Lower leg skin (tissue), 4 donors: ENCODE measurements at regions not wholly inside any gene's neighbourhood (a gene's known extent, or its start where the extent isn't known, plus 50 kb on each side); places are given as distances from the start of the nearest gene placed in this dataset.

Source experiments
- DNase-seq, 2 donors: peaks; one replicate each; pipeline ENCODE4 v3.0.0-alpha.2; 2019; ENCODE audit warnings: low spot score in 2 of 2
- H3K4me3 ChIP-seq: fragments of 200-600 bp; sonication (generic); 2 replicates; pipeline ENCODE4 v1.5.1; 2017; ENCODE audit warnings: mild to moderate bottlenecking, low read depth; ENCODE audit not compliant: poor library complexity, severe bottlenecking
- POLR2A ChIP-seq, 2 donors: fragments of 450-650 bp; IDR thresholded peaks; one replicate each; pipeline ENCODE4 v1.6.1; 2016 to 2017; ENCODE audit warnings: antibody characterized with exemption in 2 of 2, mild to moderate bottlenecking in 1 of 2, moderate library complexity in 1 of 2
- WGBS, 2 donors: methylation state at CpG; one replicate each; pipeline ENCODE4 v1.1.5; 2018; 5-methylcytosine and 5-hydroxymethylcytosine counted together
- intact Hi-C: fragments of 100-400 bp; cut with DNase I; formaldehyde crosslinking; loops from one replicate; pipeline ENCODE4 v1.15.0; 2023; ENCODE audit warnings: low total_unique reads
- TF ChIP-seq, protein P1 (sequence below), 3 donors: fragments of 450-650 bp; IDR thresholded peaks; one replicate each; pipeline ENCODE4 v1.5.1; 2016; ENCODE audit warnings: antibody characterized with exemption in 3 of 3, mild to moderate bottlenecking in 3 of 3, moderate library complexity in 2 of 3

DNA sequence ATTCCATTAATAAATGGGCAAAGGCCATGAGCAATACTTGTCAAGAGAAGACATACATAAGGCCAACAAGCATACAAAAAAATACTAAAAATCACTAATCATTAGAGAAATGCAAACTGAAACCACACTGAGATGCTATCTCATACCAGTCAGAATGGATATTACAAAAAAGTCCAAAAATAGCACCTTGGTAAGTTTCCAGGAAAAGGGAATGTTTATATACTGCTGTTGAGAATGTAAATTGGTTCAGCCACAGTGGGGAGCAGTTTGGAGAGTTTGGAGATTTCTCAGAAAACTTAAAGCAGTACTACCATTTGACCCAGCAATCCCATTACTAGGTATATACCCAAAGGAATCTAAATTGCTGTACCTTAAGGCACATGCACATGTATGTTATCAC is 467.7 kb downstream of the CDH11 start:
- intact Hi-C loops = no loop called here
- no peak for TF ChIP-seq POLR2A (IDR thresholded peaks at IDR 0.05)
- TF ChIP-seq, protein P1, sequence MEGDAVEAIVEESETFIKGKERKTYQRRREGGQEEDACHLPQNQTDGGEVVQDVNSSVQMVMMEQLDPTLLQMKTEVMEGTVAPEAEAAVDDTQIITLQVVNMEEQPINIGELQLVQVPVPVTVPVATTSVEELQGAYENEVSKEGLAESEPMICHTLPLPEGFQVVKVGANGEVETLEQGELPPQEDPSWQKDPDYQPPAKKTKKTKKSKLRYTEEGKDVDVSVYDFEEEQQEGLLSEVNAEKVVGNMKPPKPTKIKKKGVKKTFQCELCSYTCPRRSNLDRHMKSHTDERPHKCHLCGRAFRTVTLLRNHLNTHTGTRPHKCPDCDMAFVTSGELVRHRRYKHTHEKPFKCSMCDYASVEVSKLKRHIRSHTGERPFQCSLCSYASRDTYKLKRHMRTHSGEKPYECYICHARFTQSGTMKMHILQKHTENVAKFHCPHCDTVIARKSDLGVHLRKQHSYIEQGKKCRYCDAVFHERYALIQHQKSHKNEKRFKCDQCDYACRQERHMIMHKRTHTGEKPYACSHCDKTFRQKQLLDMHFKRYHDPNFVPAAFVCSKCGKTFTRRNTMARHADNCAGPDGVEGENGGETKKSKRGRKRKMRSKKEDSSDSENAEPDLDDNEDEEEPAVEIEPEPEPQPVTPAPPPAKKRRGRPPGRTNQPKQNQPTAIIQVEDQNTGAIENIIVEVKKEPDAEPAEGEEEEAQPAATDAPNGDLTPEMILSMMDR (IDR thresholded peaks at IDR 0.05) = no peak

DNA sequence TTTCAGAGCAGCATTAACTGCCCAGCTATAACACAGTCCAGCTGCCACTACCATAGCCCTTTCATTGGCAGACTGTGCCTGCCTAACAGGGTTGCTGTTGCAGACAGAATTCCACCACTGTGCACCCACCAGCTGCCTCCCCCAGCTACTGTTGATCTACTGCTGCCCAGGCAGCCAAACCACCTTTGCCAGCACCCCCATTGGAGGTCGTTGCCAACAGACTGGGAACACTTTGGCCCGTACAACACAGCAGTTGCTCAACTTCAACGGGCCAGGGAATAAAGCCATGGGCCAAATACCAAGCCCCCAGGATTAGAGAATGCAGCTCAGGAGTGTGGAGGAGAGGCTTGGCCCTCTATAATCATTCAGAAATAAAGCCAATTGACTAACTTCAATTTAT is 473.6 kb downstream of the CDH11 start:
- TF ChIP-seq, protein P1 (IDR thresholded peaks at IDR 0.05) = no peak
- no peak for TF ChIP-seq POLR2A (IDR thresholded peaks at IDR 0.05)
- no peak for DNase-seq
- WGBS, 2 donors = 72 to 74% methylated on average over 3 of the region's 3 CpGs
- no peak overlapping the region for H3K4me3 ChIP-seq
- intact Hi-C loops = no loop called here

More for the DNA sequence above, 467.7 kb downstream of the CDH11 start:
- no peak overlapping the region for H3K4me3 ChIP-seq
- no peak for DNase-seq

DNA sequence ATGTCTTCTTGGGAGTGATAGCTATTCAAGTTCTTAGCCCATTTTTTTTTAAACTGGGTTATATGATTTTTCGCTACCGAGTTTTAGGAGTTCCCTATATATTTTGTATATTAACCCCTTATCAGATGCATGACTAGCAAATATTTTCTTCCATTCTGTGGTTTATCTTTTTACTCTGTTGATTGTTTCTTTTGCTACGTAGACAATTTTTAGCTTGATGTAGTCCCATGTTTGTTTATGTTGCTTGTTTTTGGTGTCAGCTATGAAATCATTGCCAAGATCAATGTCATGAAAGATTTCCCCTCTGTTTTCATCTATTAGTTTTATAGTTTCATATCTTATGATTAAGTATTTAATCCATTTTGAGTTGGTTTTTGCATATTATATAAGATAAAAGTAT is 480.5 kb downstream of the CDH11 start:
- WGBS, 2 donors = 94 to 95% methylated on average over 3 of the region's 3 CpGs
- intact Hi-C loops = no loop called here
- no peak for TF ChIP-seq POLR2A (IDR thresholded peaks at IDR 0.05)
- TF ChIP-seq, protein P1 (IDR thresholded peaks at IDR 0.05) = no peak
- H3K4me3 ChIP-seq = no peak overlapping the region
- DNase-seq = no peak

DNA sequence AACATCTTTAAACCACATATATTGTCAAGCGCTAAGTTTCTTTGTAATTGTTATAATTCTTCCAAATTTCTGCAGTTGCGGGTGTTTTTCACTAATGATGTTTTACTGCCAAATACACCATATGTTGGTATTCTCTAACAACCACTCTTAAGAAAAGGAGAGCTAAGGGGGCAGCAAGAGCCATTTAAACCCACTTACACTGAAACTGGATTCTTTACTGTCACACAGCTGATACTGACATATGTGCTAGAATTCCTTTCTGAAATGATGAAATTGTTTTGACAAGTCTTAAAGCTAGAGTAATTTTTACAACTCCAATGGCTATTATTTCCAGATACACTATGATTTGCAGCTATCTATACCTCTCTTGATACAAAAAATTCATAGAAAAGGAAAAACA is 483.1 kb downstream of the CDH11 start:
- DNase-seq = no peak
- no peak overlapping the region for H3K4me3 ChIP-seq
- intact Hi-C loops = no loop called here
- 81 to 90% methylated on average over 2 of the region's 2 CpGs for WGBS, 2 donors
- no peak for TF ChIP-seq POLR2A (IDR thresholded peaks at IDR 0.05)
- TF ChIP-seq, protein P1 (IDR thresholded peaks at IDR 0.05) = no peak

DNA sequence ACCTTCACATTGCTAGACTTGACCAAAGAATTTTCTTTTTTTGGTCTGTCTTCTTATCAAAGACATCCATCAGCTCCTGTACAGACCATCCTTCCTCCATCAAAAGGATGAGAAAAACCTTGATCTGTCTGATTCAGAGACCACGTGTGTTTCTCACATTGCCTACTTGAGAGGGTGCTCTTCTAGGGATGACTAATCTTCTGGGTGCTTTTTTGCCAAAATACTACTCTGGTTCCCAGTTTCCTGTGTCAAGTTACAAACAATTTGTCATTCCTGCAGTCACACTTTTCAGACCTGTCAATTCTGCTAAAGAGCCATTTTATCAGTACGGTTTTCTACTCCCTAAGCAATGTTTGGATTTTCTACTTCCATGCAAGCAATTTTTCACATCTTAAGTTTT is 492.2 kb downstream of the CDH11 start:
- DNase-seq = no peak
- no peak overlapping the region for H3K4me3 ChIP-seq
- TF ChIP-seq, protein P1 (IDR thresholded peaks at IDR 0.05) = no peak
- intact Hi-C loops = no loop called here
- WGBS, 2 donors = 53 to 68% methylated on average over 2 of the region's 2 CpGs

DNA sequence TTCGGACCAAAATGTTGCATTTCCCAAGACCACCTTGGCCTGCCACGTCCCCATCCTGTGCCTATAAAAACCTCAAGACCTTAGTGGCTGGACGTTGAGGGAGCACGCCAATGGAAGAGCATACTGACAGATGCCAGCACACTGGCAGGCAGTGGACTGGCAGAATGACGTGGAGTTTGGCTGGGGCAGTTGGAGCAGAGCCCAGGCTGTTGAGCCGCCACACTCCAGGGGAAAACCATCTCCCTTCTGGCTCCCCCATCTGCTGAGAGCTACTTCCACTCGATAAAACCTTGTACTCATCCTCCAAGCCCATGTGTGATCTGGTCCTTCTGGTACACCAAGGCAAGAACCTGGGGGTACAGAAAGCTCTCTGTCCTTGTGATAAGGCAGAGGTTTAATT is 494.1 kb downstream of the CDH11 start:
- H3K4me3 ChIP-seq = no peak overlapping the region
- no peak for TF ChIP-seq POLR2A (IDR thresholded peaks at IDR 0.05)
- TF ChIP-seq, protein P1 (IDR thresholded peaks at IDR 0.05) = no peak
- intact Hi-C loops = no loop called here
- DNase-seq = peak in 1 of 2 donors; percentile 79
- 64 to 79% methylated on average over 7 of the region's 7 CpGs for WGBS, 2 donors
